HFF-Myc (cell line): ENCODE measurements at regions not wholly inside any gene's neighbourhood (a gene's known extent, or its start where the extent isn't known, plus 50 kb on each side); places are given as distances from the start of the nearest gene placed in this dataset.

Experiments used
- DNase-seq: peaks from one replicate; pipeline ENCODE4 v3.0.0-alpha.2; 2011; ENCODE audit warnings: low read depth; ENCODE audit errors: extremely low read depth
- H3K4me3 ChIP-seq: replicated peaks from 2 replicates; pipeline ENCODE4 v1.5.1; 2011; ENCODE audit warnings: low read depth, mild to moderate bottlenecking, control low read depth, low read length
- CTCF ChIP-seq: IDR thresholded peaks from 2 replicates; pipeline ENCODE4 v1.5.1; 2012; ENCODE audit warnings: mild to moderate bottlenecking, low read depth, low read length, control low read depth; ENCODE audit errors: missing control alignments

GRCh38 chr2:41900101-41900577, 147.7 kb upstream of the PKDCC start:
- DNase-seq, result no peak
- no peak for TF ChIP-seq CTCF
- H3K4me3 ChIP-seq, result no peak overlapping the region

GRCh38 chr2:41902897-41903296, 144.9 kb upstream of the PKDCC start:
- no peak for TF ChIP-seq CTCF
- no peak for DNase-seq

DNA sequence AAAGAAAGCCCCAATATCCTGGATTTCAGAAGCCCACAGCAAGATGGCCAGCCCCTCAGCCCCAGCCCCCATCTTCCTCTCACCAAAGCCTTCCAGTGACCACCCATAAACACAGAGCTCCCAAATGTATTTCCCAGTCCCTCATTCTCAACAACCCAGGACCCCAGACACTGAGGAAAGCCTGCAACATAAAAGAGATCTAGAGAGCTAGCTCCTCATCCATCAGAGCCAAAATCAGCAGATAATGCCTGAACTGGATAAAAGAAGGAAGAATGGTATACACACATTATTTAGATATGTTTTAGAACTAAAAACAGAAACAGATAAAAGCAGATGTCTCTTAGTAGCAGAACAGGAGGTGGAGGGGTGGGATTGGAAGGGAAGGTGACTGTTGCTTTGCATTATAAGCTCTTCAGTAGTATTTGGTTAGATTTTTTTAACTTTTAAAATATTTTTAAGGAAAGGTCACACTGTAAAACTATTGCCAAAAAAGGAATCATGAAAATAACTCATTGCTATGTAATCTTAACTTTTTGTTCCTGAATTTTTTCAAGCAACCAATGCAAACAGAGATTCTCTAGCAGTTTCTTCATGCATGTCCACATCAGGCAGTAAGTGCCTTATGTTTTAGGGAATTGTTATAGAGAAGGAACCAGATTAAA, 144.2 kb upstream of the PKDCC start:
- no peak for DNase-seq
- no peak overlapping the region for H3K4me3 ChIP-seq
- no peak for TF ChIP-seq CTCF

More at GRCh38 chr2:41902897-41903296, 144.9 kb upstream of the PKDCC start:
- no peak overlapping the region for H3K4me3 ChIP-seq

- no peak for TF ChIP-seq CTCF
- DNase-seq, result no peak
- H3K4me3 ChIP-seq, result no peak overlapping the region
These were observed 143.4 kb upstream of the PKDCC start for GRCh38 chr2:41904459-41904858.

DNA sequence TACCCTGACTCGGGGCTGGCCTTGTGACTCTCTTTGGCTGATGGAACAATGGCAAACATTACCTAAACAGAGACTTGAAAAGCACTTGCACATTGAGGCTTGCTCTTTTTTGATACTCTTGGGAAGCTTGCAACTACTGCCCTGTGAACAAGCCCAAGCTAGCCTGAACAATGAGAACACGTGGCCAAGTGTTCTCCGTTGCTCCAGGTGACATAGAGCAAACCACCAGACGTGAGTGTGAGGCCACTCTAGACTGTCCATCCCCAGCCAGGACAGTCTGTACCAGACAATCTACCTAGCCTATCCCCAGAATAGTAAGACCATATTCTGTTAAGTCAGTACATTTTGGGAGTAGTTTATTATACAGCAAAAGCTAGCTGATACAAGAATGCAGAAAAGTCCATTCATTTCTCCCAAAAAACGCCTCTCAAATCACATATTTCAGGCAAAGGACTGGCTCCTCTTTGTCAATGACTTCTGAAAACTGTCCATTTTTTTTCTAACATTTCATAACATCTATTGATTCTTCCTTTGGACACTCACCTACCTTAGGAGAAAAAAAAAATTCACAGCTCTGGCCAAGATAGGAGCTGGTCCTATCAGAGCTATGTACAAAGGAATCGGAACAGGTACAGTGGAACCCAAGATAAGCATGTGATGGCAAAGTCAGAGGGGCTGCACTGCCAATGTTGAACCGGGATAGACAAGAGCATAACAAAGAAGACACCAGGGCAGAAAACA, 142.1 kb upstream of the PKDCC start:
- H3K4me3 ChIP-seq, result no peak overlapping the region
- TF ChIP-seq CTCF, result no peak
- no peak for DNase-seq

DNA sequence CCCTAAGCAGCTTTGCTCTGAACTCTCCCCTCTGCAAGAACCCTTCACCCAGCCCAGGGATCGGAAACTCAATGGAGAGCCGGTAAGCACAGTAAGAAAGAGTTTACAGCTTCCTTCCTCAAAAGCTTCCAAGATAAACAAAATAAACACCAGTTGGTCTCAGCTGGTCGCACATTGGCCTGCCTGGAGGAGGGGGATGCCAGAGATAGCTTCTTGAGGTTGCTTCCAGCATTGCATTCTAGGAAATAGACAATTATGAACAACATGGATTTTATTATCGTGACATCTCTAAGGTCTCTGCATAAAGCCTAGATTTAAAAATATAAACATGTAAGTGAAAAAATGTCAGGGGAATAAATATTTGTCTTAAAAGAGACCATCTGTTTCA, 141.5 kb upstream of the PKDCC start:
- TF ChIP-seq CTCF, result no peak
- no peak overlapping the region for H3K4me3 ChIP-seq
- peak; percentile 53 for DNase-seq
